ENCODE measurements at regions not wholly inside any gene's neighbourhood (a gene's known extent, or its start where the extent isn't known, plus 50 kb on each side); places are given as distances from the start of the nearest gene placed in this dataset.

- no peak overlapping the region for H3K4me3 ChIP-seq (ENCODE audit: low read depth, low read length)
- DNase-seq (ENCODE audit: low read depth, low spot score), result no peak
- in situ Hi-C loops (cut with HindIII; ENCODE audit: low sequenced_read_pairs), result no loop called here
- no peak for TF ChIP-seq CTCF (IDR thresholded peaks at IDR 0.05; ENCODE audit: low read depth, low read length)
These were observed 1407.6 kb upstream of the USP9Y start for GRCh38 chrY:11293392-11293791.

GRCh38 chrY:11334151-11334550, 1366.9 kb upstream of the USP9Y start:
- in situ Hi-C loops (cut with HindIII; ENCODE audit: low sequenced_read_pairs), result no loop called here
- DNase-seq (ENCODE audit: low read depth, low spot score), result peak; percentile 13
- no peak for TF ChIP-seq CTCF (IDR thresholded peaks at IDR 0.05; ENCODE audit: low read depth, low read length)

More at GRCh38 chrY:11334151-11334550, 1366.9 kb upstream of the USP9Y start:
- H3K4me3 ChIP-seq (ENCODE audit: low read depth, low read length), result no peak overlapping the region
